ENCODE measurements at regions not wholly inside any gene's neighbourhood (a gene's known extent, or its start where the extent isn't known, plus 50 kb on each side); places are given as distances from the start of the nearest gene placed in this dataset.

DNA sequence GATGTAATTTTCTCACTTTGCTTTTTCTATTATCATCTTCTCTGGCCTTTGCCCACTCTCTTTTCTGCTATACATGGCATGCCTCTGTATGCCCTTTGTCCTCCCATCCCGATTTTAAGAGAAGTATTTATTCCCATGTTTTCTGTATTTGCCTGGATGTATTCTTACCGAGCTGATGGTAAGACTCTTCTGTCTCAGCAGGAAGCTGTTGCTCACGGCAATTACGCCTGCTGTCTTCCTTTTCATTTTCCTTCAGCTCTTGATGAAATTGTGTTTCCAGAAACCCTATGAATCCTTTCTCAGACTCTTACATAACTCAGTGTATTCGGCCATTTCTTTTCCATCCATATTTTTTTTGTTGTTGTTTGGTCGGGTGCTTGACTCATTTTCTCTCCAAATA is 121.6 kb downstream of the SP3 start:
- no peak for DNase-seq (ENCODE audit: low spot score)
- no peaks in the 10 kb centered on the region for H3K9me3 ChIP-seq (ENCODE audit: severe bottlenecking)
- no peaks in the 10 kb centered on the region for H3K4me1 ChIP-seq (ENCODE audit: insufficient read depth, poor library complexity, severe bottlenecking)
- no peaks in the 10 kb centered on the region for H3K36me3 ChIP-seq (ENCODE audit: low read depth)
- H3K27me3 ChIP-seq (ENCODE audit: insufficient read depth, poor library complexity, severe bottlenecking) = no peaks in the 10 kb centered on the region
- no peak overlapping the region for H3K4me3 ChIP-seq (ENCODE audit: severe bottlenecking)
- ATAC-seq (ENCODE audit: low read depth) = no peak
- H3K27ac ChIP-seq (ENCODE audit: poor library complexity, severe bottlenecking) = no peak overlapping the region
- TF ChIP-seq, protein P1, sequence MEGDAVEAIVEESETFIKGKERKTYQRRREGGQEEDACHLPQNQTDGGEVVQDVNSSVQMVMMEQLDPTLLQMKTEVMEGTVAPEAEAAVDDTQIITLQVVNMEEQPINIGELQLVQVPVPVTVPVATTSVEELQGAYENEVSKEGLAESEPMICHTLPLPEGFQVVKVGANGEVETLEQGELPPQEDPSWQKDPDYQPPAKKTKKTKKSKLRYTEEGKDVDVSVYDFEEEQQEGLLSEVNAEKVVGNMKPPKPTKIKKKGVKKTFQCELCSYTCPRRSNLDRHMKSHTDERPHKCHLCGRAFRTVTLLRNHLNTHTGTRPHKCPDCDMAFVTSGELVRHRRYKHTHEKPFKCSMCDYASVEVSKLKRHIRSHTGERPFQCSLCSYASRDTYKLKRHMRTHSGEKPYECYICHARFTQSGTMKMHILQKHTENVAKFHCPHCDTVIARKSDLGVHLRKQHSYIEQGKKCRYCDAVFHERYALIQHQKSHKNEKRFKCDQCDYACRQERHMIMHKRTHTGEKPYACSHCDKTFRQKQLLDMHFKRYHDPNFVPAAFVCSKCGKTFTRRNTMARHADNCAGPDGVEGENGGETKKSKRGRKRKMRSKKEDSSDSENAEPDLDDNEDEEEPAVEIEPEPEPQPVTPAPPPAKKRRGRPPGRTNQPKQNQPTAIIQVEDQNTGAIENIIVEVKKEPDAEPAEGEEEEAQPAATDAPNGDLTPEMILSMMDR (IDR thresholded peaks at IDR 0.05; ENCODE audit: poor library complexity, severe bottlenecking) = no peak

GRCh38 chr2:173851141-173851641 is 114.0 kb downstream of the SP3 start:
- H3K4me1 ChIP-seq (ENCODE audit: insufficient read depth, poor library complexity, severe bottlenecking) = no peaks in the 10 kb centered on the region
- TF ChIP-seq, protein P1 (IDR thresholded peaks at IDR 0.05; ENCODE audit: poor library complexity, severe bottlenecking) = no peak
- ATAC-seq (ENCODE audit: low read depth) = no peak

DNA sequence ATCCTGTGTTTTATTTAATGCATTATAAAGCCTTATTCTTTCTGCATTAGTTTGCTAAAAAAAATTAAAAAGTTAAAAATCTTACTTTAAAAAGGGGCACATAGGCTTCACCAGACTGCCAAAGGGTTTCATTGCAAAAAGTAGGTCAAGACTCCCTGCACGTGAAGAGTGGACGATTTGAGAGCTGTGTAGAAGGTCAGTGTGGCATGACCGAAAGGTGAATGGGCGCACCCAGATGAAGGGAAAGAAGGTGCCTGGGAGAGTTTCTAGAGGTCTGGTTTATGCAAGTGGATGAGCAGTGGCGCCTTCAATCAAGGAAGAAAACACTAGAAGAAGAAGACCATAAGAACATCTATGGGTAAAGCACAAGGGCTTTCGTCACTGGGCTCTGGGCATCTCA is 111.0 kb downstream of the SP3 start:
- DNase-seq (ENCODE audit: low spot score) = no peak
- Histone ChIP-seq H3K4me3 (ENCODE audit: severe bottlenecking) (no peak overlapping the region), H3K36me3 (ENCODE audit: low read depth) (no peaks in the 10 kb centered on the region), H3K27me3 (ENCODE audit: insufficient read depth, poor library complexity, severe bottlenecking) (no peaks in the 10 kb centered on the region), H3K9me3 (ENCODE audit: severe bottlenecking) (no peaks in the 10 kb centered on the region), H3K4me1 (ENCODE audit: insufficient read depth, poor library complexity, severe bottlenecking) (no peaks in the 10 kb centered on the region), H3K27ac (ENCODE audit: poor library complexity, severe bottlenecking) (no peak overlapping the region)
- TF ChIP-seq, protein P1 (IDR thresholded peaks at IDR 0.05; ENCODE audit: poor library complexity, severe bottlenecking) = no peak
- ATAC-seq (ENCODE audit: low read depth) = no peak

More at GRCh38 chr2:173851141-173851641, 114.0 kb downstream of the SP3 start:
- Histone ChIP-seq H3K36me3 (ENCODE audit: low read depth) (no peaks in the 10 kb centered on the region), H3K9me3 (ENCODE audit: severe bottlenecking) (no peaks in the 10 kb centered on the region), H3K4me3 (ENCODE audit: severe bottlenecking) (no peak overlapping the region), H3K27me3 (ENCODE audit: insufficient read depth, poor library complexity, severe bottlenecking) (no peaks in the 10 kb centered on the region), H3K27ac (ENCODE audit: poor library complexity, severe bottlenecking) (no peak overlapping the region)
- no peak for DNase-seq (ENCODE audit: low spot score)

GRCh38 chr2:173854840-173855239 is 110.3 kb downstream of the SP3 start:
- H3K4me1 ChIP-seq (ENCODE audit: insufficient read depth, poor library complexity, severe bottlenecking) = no peaks in the 10 kb centered on the region
- no peak for ATAC-seq (ENCODE audit: low read depth)
- TF ChIP-seq, protein P1 (IDR thresholded peaks at IDR 0.05; ENCODE audit: poor library complexity, severe bottlenecking) = no peak
- no peaks in the 10 kb centered on the region for H3K27me3 ChIP-seq (ENCODE audit: insufficient read depth, poor library complexity, severe bottlenecking)
- H3K36me3 ChIP-seq (ENCODE audit: low read depth) = no peaks in the 10 kb centered on the region
- no peak overlapping the region for H3K4me3 ChIP-seq (ENCODE audit: severe bottlenecking)
- H3K27ac ChIP-seq (ENCODE audit: poor library complexity, severe bottlenecking) = no peak overlapping the region
- no peak for DNase-seq (ENCODE audit: low spot score)
- H3K9me3 ChIP-seq (ENCODE audit: severe bottlenecking) = no peaks in the 10 kb centered on the region

- Histone ChIP-seq H3K4me3 (ENCODE audit: severe bottlenecking) (no peak overlapping the region), H3K27ac (ENCODE audit: poor library complexity, severe bottlenecking) (no peak overlapping the region), H3K9me3 (ENCODE audit: severe bottlenecking) (no peaks in the 10 kb centered on the region), H3K4me1 (ENCODE audit: insufficient read depth, poor library complexity, severe bottlenecking) (no peaks in the 10 kb centered on the region), H3K36me3 (ENCODE audit: low read depth) (no peaks in the 10 kb centered on the region), H3K27me3 (ENCODE audit: insufficient read depth, poor library complexity, severe bottlenecking) (no peaks in the 10 kb centered on the region)
- TF ChIP-seq, protein P1 (IDR thresholded peaks at IDR 0.05; ENCODE audit: poor library complexity, severe bottlenecking) = no peak
- ATAC-seq (ENCODE audit: low read depth) (no peak), DNase-seq (ENCODE audit: low spot score) (no peak)
Observed at GRCh38 chr2:173855661-173856060, 109.5 kb downstream of the SP3 start.
